Neural cell (in vitro differentiated cells): ENCODE measurements at regions not wholly inside any gene's neighbourhood (a gene's known extent, or its start where the extent isn't known, plus 50 kb on each side); places are given as distances from the start of the nearest gene placed in this dataset.

Experiments used
- H2AFZ ChIP-seq: fragments of 200-600, 300-800 bp; sonication (generic), shearing (Covaris generic); 2 replicates; pipeline ENCODE4 v1.6.0; 2014; ENCODE audit warnings: low read depth, mild to moderate bottlenecking, antibody characterized with exemption, low read length, moderate library complexity
- H3F3A ChIP-seq: fragments of 200-600 bp; shearing (Covaris generic); 2 replicates; pipeline ENCODE4 v1.6.1; 2016; ENCODE audit warnings: mild to moderate bottlenecking, moderate library complexity, mixed read lengths, antibody characterized with exemption, low read length; ENCODE audit not compliant: insufficient read depth, poor library complexity, severe bottlenecking
- H3K27ac ChIP-seq: fragments of 200-600, 300-800 bp; sonication (generic), shearing (Covaris generic); 2 replicates; pipeline ENCODE4 v1.5.1; 2014; ENCODE audit warnings: mild to moderate bottlenecking, low read length, moderate library complexity
- H3K27me3 ChIP-seq: fragments of 300-800, 200-600 bp; sonication (generic), shearing (Covaris generic); 2 replicates; pipeline ENCODE4 v1.6.0; 2014; ENCODE audit warnings: mild to moderate bottlenecking, low read depth, low read length, moderate library complexity; ENCODE audit not compliant: insufficient read depth
- H3K36me3 ChIP-seq: fragments of 300-800, 200-600 bp; sonication (generic), shearing (Covaris generic); 2 replicates; pipeline ENCODE4 v1.5.1; 2014; ENCODE audit warnings: mild to moderate bottlenecking, antibody characterized with exemption, low read length, moderate library complexity; ENCODE audit not compliant: insufficient read depth
- H3K4me2 ChIP-seq: fragments of 300-800, 200-600 bp; sonication (generic), shearing (Covaris generic); 2 replicates; pipeline ENCODE4 v1.6.0; 2014; ENCODE audit warnings: mild to moderate bottlenecking, low read length
- H3K4me3 ChIP-seq: fragments of 300-800, 200-600 bp; sonication (generic), shearing (Covaris generic); 2 replicates; pipeline ENCODE4 v1.5.1; 2014; ENCODE audit warnings: mild to moderate bottlenecking, low read length, moderate library complexity
- H3K79me2 ChIP-seq: fragments of 200-600 bp; shearing (Covaris generic); replicated peaks from 2 replicates; pipeline ENCODE4 v1.6.0; 2014; ENCODE audit warnings: mild to moderate bottlenecking, low read length, moderate library complexity; ENCODE audit not compliant: insufficient read depth
- H3K9ac ChIP-seq: fragments of 300-800, 200-600 bp; sonication (generic), shearing (Covaris generic); 2 replicates; pipeline ENCODE4 v1.6.1; 2016; ENCODE audit warnings: mild to moderate bottlenecking, low read length, mixed read lengths
- H3K9me2 ChIP-seq: fragments of 200-600 bp; shearing (Covaris generic); 2 replicates; pipeline ENCODE4 v1.6.1; 2016; ENCODE audit warnings: mild to moderate bottlenecking, low read length, mixed read lengths; ENCODE audit not compliant: insufficient read depth
- H3K9me3 ChIP-seq: fragments of 200-600, 300-800 bp; sonication (generic), shearing (Covaris generic); 2 replicates; pipeline ENCODE4 v1.6.1; 2016; ENCODE audit warnings: mild to moderate bottlenecking, mixed run types, low read length, moderate library complexity, mixed read lengths
- H4K20me1 ChIP-seq: fragments of 200-600 bp; shearing (Covaris generic); 2 replicates; pipeline ENCODE4 v1.6.1; 2016; ENCODE audit warnings: mild to moderate bottlenecking, mixed run types; ENCODE audit not compliant: insufficient read depth
- CTCF ChIP-seq: fragments of 450-650 bp; IDR thresholded peaks from 2 replicates; pipeline ENCODE4 v1.5.1; 2014; ENCODE audit warnings: antibody characterized with exemption, mild to moderate bottlenecking, moderate library complexity; ENCODE audit not compliant: poor library complexity, severe bottlenecking
- EP300 ChIP-seq: fragments of 450-650 bp; conservative IDR thresholded peaks from 2 replicates; pipeline ENCODE4 v1.6.1; 2014; ENCODE audit warnings: antibody characterized with exemption, mild to moderate bottlenecking, moderate library complexity; ENCODE audit not compliant: poor library complexity, severe bottlenecking
- EZH2 ChIP-seq: fragments of 200-600, 300-800 bp; shearing (Covaris generic), sonication (generic); IDR thresholded peaks from 2 replicates; pipeline ENCODE4 v1.6.1; 2014; ENCODE audit warnings: antibody characterized with exemption, low read length, borderline replicate concordance, mild to moderate bottlenecking; ENCODE audit not compliant: insufficient read depth, poor library complexity, severe bottlenecking
- MXI1 ChIP-seq: fragments of 450-650 bp; conservative IDR thresholded peaks from 2 replicates; pipeline ENCODE4 v1.6.1; 2014; ENCODE audit warnings: antibody characterized with exemption, mild to moderate bottlenecking; ENCODE audit not compliant: poor library complexity, severe bottlenecking
- POLR2AphosphoS5 ChIP-seq: IDR thresholded peaks from 2 replicates; pipeline ENCODE4 v1.6.1; 2012
- RAD21 ChIP-seq: fragments of 450-650 bp; conservative IDR thresholded peaks from 2 replicates; pipeline ENCODE4 v1.6.1; 2014; ENCODE audit warnings: antibody characterized with exemption, mild to moderate bottlenecking, moderate library complexity
- REST ChIP-seq: IDR thresholded peaks from 2 replicates; pipeline ENCODE4 v1.6.1; 2012; ENCODE audit warnings: borderline replicate concordance
- SMC3 ChIP-seq: fragments of 450-650 bp; conservative IDR thresholded peaks from 2 replicates; pipeline ENCODE4 v1.6.1; 2014; ENCODE audit warnings: antibody characterized with exemption, mild to moderate bottlenecking, moderate library complexity; ENCODE audit not compliant: poor library complexity
- TAF1 ChIP-seq: IDR thresholded peaks from 2 replicates; pipeline ENCODE4 v1.6.1; 2012; ENCODE audit warnings: low read depth

- Histone ChIP-seq H3F3A (peaks cover 3% of the 10 kb centered on the region), H3K27ac (no peak overlapping the region), H3K4me2 (no peak overlapping the region), H3K4me3 (no peak overlapping the region), H3K9me3 (no peaks in the 10 kb centered on the region), H3K36me3 (no peaks in the 10 kb centered on the region), H3K9me2 (no peaks in the 10 kb centered on the region), H3K9ac (no peak overlapping the region), H3K27me3 (no peaks in the 10 kb centered on the region), H2AFZ (no peak overlapping the region), H4K20me1 (no peaks in the 10 kb centered on the region), H3K79me2 (no peaks in the 10 kb centered on the region)
- TF ChIP-seq EP300 (no peak), REST (no peak), POLR2AphosphoS5 (no peak), TAF1 (no peak), CTCF (no peak), RAD21 (no peak), SMC3 (no peak)
Measured at GRCh38 chr4:181752516-181752915, 490.7 kb upstream of the TENM3 start.

- Histone ChIP-seq H3K27me3 (no peaks in the 10 kb centered on the region), H3K4me3 (no peak overlapping the region), H2AFZ (no peak overlapping the region), H3K9me2 (no peaks in the 10 kb centered on the region), H3K36me3 (no peaks in the 10 kb centered on the region), H4K20me1 (no peaks in the 10 kb centered on the region), H3K9me3 (no peaks in the 10 kb centered on the region), H3K27ac (no peak overlapping the region), H3K79me2 (no peaks in the 10 kb centered on the region), H3K4me2 (no peak overlapping the region), H3K9ac (no peak overlapping the region), H3F3A (peaks cover 3% of the 10 kb centered on the region)
- no peak for TF ChIP-seq RAD21
- TF ChIP-seq POLR2AphosphoS5 = no peak
- no peak for TF ChIP-seq MXI1
- TF ChIP-seq REST = no peak
- no peak for TF ChIP-seq SMC3
- no peak for TF ChIP-seq TAF1
- no peak for TF ChIP-seq EZH2
- TF ChIP-seq EP300 = no peak
- no peak for TF ChIP-seq CTCF
Measured at GRCh38 chr4:181753207-181753606, 490.0 kb upstream of the TENM3 start.
